Lower lobe of right lung (tissue), 2 donors: ENCODE measurements at regions not wholly inside any gene's neighbourhood (a gene's known extent, or its start where the extent isn't known, plus 50 kb on each side); places are given as distances from the start of the nearest gene placed in this dataset.
A peak's percentile ranks its signal among the peaks of the same experiment; 100 is the strongest.

Source experiments
- ATAC-seq, 2 donors: fragments of 200-7000 bp; cut with Tn5 transposase; one replicate each; pipeline ENCODE4 v1.9.1; 2020 to 2022; ENCODE audit warnings: mild to moderate bottlenecking in 2 of 2, moderate library complexity in 2 of 2
- DNase-seq: peaks from one replicate; pipeline ENCODE4 v3.0.0-alpha.2; 2020
- H3K27ac ChIP-seq: fragments of 200-600 bp; one replicate; pipeline ENCODE4 v1.8.0; 2022
- H3K27me3 ChIP-seq: fragments of 200-600 bp; one replicate; pipeline ENCODE4 v1.8.0; 2022; ENCODE audit warnings: low read depth
- H3K36me3 ChIP-seq: fragments of 200-600 bp; one replicate; pipeline ENCODE4 v1.8.0; 2022; ENCODE audit warnings: mild to moderate bottlenecking
- H3K4me1 ChIP-seq: fragments of 200-600 bp; one replicate; pipeline ENCODE4 v1.8.0; 2022
- H3K4me3 ChIP-seq: fragments of 200-600 bp; one replicate; pipeline ENCODE4 v1.8.0; 2022; ENCODE audit warnings: mild to moderate bottlenecking
- H3K9me3 ChIP-seq: fragments of 200-600 bp; one replicate; pipeline ENCODE4 v1.8.0; 2022
- intact Hi-C: fragments of 100-400 bp; cut with DNase I; formaldehyde crosslinking; loops from one replicate; pipeline ENCODE4 v1.11.0; 2022
- TF ChIP-seq, protein P1 (sequence below): fragments of 200-600 bp; IDR thresholded peaks from one replicate; pipeline ENCODE4 v1.8.0; 2022; ENCODE audit warnings: antibody characterized with exemption, mild to moderate bottlenecking
- donor health status: DM: no; HTN: yes; CAD: no; lungs with severe emphysema.

DNA sequence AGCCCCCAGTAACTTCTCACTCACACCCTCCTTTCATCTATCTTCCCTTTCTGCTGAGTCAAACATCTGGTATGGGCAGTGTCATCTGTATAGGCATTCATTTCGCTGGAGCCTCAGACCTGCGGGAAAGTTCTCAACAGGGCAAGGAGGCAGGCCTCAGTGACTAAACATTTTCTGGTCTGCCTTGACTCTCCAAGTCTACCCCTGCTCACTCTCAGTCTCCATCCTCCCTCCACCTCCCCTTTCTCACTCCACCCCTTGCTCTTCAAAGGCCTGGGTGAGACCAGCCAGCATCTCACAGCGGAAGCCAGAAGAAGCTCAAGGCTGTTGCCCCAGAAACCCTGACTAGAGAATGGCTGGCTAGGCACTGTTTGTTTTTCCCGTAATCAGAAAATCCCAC lies 105.0 kb upstream of the BEND6 start:
- no peak overlapping the region for H3K27ac ChIP-seq
- no peak for DNase-seq
- intact Hi-C loops: loop anchor here (10.0 kb wide), 1 partner anchor 215 kb away; no protein-coding TSS in a partner anchor

DNA sequence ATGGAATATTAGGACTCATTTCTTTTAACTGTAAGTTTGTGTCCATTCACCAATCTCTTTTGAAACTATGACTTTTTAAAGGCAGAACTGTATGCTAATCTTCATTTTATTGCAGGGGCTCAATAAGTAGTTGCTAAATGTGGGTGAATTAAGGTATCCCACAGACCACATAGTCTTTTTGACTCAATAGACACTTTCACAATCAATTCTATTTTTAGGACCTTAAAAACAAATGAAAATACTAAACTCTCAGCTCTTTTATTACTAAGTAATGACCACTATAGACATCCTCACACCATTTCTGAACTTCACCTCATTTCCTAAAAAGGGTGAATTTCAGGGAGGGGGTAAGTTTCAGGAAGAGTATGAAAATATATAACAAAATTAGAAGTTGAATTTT lies 106.8 kb upstream of the BEND6 start:
- H3K9me3 ChIP-seq: no peaks in the 10 kb centered on the region
- ATAC-seq (no peak), DNase-seq (no peak)
- peaks cover 27% of the 10 kb centered on the region for H3K4me1 ChIP-seq
- TF ChIP-seq, protein P1, sequence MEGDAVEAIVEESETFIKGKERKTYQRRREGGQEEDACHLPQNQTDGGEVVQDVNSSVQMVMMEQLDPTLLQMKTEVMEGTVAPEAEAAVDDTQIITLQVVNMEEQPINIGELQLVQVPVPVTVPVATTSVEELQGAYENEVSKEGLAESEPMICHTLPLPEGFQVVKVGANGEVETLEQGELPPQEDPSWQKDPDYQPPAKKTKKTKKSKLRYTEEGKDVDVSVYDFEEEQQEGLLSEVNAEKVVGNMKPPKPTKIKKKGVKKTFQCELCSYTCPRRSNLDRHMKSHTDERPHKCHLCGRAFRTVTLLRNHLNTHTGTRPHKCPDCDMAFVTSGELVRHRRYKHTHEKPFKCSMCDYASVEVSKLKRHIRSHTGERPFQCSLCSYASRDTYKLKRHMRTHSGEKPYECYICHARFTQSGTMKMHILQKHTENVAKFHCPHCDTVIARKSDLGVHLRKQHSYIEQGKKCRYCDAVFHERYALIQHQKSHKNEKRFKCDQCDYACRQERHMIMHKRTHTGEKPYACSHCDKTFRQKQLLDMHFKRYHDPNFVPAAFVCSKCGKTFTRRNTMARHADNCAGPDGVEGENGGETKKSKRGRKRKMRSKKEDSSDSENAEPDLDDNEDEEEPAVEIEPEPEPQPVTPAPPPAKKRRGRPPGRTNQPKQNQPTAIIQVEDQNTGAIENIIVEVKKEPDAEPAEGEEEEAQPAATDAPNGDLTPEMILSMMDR: no peak
- H3K27ac ChIP-seq: no peak overlapping the region
- no peaks in the 10 kb centered on the region for H3K27me3 ChIP-seq
- intact Hi-C loops: loop anchor here (10.0 kb wide), 1 partner anchor 213 kb away; no protein-coding TSS in a partner anchor
- H3K36me3 ChIP-seq: no peaks in the 10 kb centered on the region
- no peak overlapping the region for H3K4me3 ChIP-seq

More for the DNA sequence above, 105.0 kb upstream of the BEND6 start:
- Histone ChIP-seq H3K9me3 (no peaks in the 10 kb centered on the region), H3K36me3 (no peaks in the 10 kb centered on the region), H3K4me3 (no peak overlapping the region), H3K4me1 (peaks cover 20% of the 10 kb centered on the region), H3K27me3 (no peaks in the 10 kb centered on the region)
- TF ChIP-seq, protein P1: no peak
- ATAC-seq: no peak

DNA sequence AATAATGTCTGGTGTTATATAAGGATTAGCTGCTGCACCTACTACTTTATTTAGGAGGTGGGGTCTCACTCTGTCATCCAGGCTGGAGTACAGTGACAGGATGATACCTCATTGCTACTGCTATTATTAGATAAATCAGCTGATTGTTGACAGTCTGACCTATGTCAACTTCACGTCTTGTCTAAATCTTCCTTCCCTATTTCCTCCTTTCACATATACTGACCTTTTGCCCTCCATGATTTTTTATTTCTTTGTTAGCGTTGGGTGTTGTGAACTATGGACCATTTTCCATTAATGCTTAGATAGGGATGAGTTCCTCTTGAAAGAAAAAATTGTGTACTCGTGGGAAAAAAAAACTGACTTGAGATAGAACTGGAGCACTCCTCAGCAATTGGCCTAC lies 109.9 kb upstream of the BEND6 start:
- no peak for DNase-seq
- Histone ChIP-seq H3K4me1 (peaks cover 7% of the 10 kb centered on the region), H3K9me3 (no peaks in the 10 kb centered on the region), H3K36me3 (no peaks in the 10 kb centered on the region), H3K27ac (no peak overlapping the region), H3K27me3 (no peaks in the 10 kb centered on the region), H3K4me3 (no peak overlapping the region)
- intact Hi-C loops: loop anchor here (10.0 kb wide), 1 partner anchor 210 kb away; no protein-coding TSS in a partner anchor
- TF ChIP-seq, protein P1: no peak
- no peak for ATAC-seq

DNA sequence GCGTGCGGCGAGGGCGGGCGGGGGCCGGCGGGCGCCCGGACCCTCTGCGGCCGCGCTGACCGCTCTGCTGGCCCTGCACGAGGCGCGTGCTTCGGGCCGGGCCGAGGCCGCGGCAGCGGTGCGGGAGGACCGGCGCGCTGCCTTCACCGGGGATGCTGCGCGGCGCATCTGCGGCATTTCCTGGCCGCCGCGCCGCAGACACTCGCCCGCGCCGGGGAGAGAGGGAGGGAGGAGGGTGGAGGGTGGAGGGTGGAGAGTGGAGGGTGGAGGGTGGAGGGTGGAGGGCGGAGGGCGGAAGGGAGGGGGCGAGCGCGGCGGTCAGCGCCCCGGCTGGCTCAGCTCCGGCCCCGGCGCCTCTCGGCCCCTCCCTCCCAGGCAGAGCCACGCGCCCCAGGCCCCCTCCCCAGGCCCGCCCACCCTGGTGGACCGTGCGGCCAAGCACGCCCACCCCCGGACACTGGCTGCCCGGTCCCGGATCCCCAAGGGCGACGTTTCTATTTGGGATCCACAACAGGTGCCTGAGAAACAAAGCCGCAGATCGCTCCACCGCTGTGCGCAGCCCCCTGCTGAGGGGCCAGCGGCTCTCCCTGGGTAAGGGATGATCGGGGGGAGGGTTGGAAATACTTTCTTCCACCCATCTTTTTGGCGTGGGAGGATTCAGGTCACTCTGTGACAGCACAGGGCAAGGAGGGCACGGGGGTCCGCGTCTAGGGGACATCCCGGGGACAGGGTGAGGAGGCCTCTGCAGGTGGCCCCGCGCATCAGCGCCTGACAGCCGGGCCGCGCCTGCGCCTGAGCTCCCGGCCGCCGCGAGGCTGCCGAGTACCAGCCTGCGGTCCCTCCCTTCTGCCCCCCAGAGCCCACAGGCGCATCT lies 111.2 kb upstream of the BEND6 start:
- Histone ChIP-seq H3K27ac (peak overlapping the region; percentile 81), H3K9me3 (no peaks in the 10 kb centered on the region), H3K4me1 (peaks cover 7% of the 10 kb centered on the region), H3K4me3 (peak overlapping the region; percentile 67), H3K27me3 (no peaks in the 10 kb centered on the region), H3K36me3 (no peaks in the 10 kb centered on the region)
- intact Hi-C loops: loop anchor here (10.0 kb wide), 1 partner anchor 209 kb away; no protein-coding TSS in a partner anchor
- TF ChIP-seq, protein P1: peak; percentile 61
- DNase-seq (peak; percentile 81), ATAC-seq (peak; percentile 92 to 94)

DNA sequence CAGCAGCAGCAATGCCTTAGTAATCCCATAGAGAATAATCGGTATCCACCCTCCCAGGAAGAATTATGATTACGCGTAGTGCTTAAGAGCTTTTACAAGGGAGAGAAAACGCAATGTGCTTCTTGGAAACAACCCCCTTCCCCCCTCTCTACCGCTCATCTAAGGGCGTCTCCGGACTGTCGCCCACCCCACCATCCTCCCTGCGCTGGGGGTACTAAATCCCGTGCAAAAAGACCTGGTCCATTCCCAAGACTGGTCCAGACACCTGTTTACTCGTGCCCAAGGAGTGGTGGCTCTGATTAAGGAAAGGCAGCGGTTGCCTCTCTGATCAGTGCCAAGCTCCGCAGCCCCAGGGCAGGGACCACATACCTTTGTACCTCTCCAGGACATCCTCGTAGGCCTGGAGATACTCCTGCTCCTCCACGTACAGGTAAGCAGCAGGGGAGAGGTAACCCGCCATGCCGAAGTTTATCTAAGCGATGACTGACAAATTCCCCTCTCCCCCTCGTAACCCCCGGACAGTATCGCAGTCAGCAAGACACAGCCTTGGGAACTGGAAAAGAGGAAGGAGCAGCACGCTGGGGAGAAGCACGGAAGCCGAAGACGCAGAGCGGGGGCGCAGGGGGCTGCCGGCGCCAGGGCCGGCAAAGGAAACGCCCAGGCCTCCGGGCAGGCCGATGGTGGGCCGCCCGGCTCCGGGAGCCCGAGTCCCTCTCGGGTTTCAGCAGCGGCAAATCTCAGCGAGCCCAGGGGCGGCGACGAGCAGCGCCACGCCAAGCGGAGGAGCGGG lies 112.0 kb upstream of the BEND6 start:
- Histone ChIP-seq H3K27ac (peak overlapping the region; percentile 81), H3K4me1 (peaks cover 7% of the 10 kb centered on the region), H3K9me3 (no peaks in the 10 kb centered on the region), H3K27me3 (no peaks in the 10 kb centered on the region), H3K36me3 (no peaks in the 10 kb centered on the region), H3K4me3 (peak overlapping the region; percentile 67)
- DNase-seq: peak; percentile 60
- peak; percentile 33 to 61 for ATAC-seq
- TF ChIP-seq, protein P1: no peak
- intact Hi-C loops: loop anchor here (10.0 kb wide), 1 partner anchor 208 kb away; no protein-coding TSS in a partner anchor
